ENCODE measurements at regions not wholly inside any gene's neighbourhood (a gene's known extent, or its start where the extent isn't known, plus 50 kb on each side); places are given as distances from the start of the nearest gene placed in this dataset.

DNA sequence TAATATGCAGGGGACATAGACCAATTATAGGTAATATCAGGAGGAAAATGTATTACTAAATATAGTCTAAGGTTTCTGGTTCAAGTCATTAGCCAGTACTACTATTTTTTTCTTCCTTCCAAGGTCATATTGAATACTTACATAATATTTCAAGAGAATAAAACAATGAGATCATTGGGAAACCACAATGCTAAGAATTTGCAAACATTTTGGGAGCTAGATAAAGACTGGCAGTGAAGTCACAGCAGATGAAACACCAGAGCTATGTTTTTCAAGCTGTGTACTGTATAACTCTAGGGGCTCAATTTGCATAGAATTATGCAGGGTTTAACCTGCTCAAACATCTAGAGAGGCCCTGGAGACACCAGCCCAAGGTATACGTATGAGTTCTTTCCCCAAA, 80.5 kb upstream of the KCNH7 start:
- no peak for TF ChIP-seq GATA1 (IDR thresholded peaks at IDR 0.05; ENCODE audit: low read depth, low read length)
- TF ChIP-seq POLR2A (IDR thresholded peaks at IDR 0.05; ENCODE audit: low read length) = no peak
- DNase-seq = no peak

DNA sequence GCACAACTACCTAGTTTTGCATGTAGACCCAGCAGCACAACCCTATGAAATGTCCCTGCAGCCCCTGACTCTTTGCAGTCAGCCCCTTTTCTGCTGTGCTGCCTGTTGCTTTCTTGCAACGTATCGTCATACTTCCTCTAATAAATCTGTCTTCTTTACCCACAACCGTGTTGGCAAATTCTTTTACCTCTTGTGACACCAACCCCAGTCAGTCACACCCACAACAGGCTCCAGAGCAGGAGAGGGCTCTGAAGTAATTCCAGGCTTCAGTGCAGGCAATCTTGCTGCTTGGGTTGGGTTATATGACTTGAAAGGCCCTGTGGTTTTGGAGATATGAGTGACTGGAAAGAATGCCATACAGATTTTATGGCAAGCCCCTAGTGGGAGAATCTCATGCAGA, 79.1 kb upstream of the KCNH7 start:
- TF ChIP-seq POLR2A (IDR thresholded peaks at IDR 0.05; ENCODE audit: low read length) (no peak), GATA1 (IDR thresholded peaks at IDR 0.05; ENCODE audit: low read depth, low read length) (no peak)
- DNase-seq = no peak

DNA sequence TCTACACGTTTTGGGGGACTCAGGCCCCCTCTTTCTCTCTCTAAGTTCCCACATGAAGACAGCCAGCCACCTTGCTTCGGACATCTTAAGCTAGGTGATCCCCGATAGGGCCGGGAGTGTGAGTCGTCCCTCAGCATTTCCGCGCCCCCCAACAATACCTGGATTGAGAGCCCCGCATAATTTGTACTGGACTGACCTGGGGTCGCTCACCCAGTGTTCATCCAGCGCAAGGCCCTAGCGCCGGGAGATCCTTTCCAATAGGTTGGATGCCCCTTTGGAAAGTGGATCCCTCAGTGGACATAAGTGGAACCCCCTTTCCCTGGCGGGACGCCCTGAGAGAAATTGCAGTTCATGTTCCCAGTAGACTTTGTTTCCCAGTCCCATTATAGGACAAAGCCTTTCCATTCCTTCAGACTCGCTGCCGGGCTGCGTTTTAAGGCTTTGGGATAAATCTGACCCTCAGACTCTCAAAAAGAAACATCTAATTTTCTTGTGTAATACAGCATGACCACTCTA, 77.8 kb upstream of the KCNH7 start:
- TF ChIP-seq POLR2A (IDR thresholded peaks at IDR 0.05; ENCODE audit: low read length) (no peak), GATA1 (IDR thresholded peaks at IDR 0.05; ENCODE audit: low read depth, low read length) (no peak)
- no peak for DNase-seq

- DNase-seq = no peak
- no peak for TF ChIP-seq GATA1 (IDR thresholded peaks at IDR 0.05; ENCODE audit: low read depth, low read length)
- TF ChIP-seq POLR2A (IDR thresholded peaks at IDR 0.05; ENCODE audit: low read length) = no peak
These were observed 77.3 kb upstream of the KCNH7 start for GRCh38 chr2:162915858-162916257.

GRCh38 chr2:162914161-162914560, 75.6 kb upstream of the KCNH7 start:
- DNase-seq = no peak
- TF ChIP-seq POLR2A (IDR thresholded peaks at IDR 0.05; ENCODE audit: low read length) (no peak), GATA1 (IDR thresholded peaks at IDR 0.05; ENCODE audit: low read depth, low read length) (no peak)

GRCh38 chr2:162912787-162913186, 74.2 kb upstream of the KCNH7 start:
- no peak for DNase-seq
- TF ChIP-seq POLR2A (IDR thresholded peaks at IDR 0.05; ENCODE audit: low read length) (no peak), GATA1 (IDR thresholded peaks at IDR 0.05; ENCODE audit: low read depth, low read length) (no peak)

DNA sequence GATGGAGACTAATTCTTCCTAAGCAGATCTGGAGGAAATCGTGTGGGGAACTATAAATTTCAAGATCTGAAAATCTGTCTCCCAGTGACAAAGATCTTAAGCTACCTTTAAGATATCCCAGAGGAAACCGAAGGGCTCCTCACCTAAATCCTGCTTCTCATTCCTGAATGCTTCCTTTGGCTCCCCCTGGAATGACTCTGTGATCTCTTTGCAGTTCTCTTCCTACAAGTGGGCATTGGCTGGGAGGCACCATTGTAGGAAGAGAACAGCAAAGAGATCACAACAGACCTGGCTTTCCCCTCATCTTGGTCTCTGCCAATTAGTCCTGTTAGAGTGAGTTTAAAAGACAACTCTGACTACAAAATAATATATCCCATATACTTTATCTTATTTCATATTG, 70.0 kb upstream of the KCNH7 start:
- no peak for DNase-seq
- TF ChIP-seq POLR2A (IDR thresholded peaks at IDR 0.05; ENCODE audit: low read length) (no peak), GATA1 (IDR thresholded peaks at IDR 0.05; ENCODE audit: low read depth, low read length) (no peak)

DNA sequence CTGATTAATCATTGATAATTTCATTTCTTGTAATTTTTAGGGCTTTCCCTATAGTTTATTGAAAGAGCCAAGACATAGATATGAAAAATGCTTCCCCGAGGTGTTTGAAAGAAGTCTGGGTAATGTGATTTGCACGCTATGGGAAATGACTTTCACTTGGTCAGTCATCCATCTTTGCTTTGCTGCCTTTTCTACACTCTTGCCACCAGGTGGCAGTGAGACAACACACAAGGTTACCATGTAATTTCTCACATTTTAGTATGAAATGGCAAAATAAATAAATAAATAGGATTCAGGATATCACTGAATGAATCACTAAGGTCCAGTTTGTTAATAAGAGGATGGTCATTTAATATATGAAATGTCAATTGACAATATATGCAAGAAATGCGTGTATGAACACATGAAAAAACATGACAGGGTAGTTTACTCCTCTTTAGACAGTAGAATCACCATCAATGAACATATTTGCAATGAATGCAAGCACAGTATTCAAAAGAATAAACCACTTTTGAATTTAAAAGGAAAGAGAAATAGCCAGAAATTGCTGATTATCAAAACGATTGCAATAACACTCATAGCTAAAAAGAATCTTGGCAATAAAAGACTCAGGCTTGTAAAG, 52.2 kb upstream of the KCNH7 start:
- TF ChIP-seq POLR2A (IDR thresholded peaks at IDR 0.05; ENCODE audit: low read length) (no peak), GATA1 (IDR thresholded peaks at IDR 0.05; ENCODE audit: low read depth, low read length) (no peak)
- DNase-seq = peak; percentile 68 to 69

- TF ChIP-seq POLR2A (IDR thresholded peaks at IDR 0.05; ENCODE audit: low read length) = no peak
- no peak for TF ChIP-seq GATA1 (IDR thresholded peaks at IDR 0.05; ENCODE audit: low read depth, low read length)
- peak; percentile 61 to 79 for DNase-seq
These were observed 50.1 kb upstream of the KCNH7 start for GRCh38 chr2:162888652-162889051.

Data from erythroblast (primary cell).